NCI-H446 (cell line): ENCODE measurements at regions not wholly inside any gene's neighbourhood (a gene's known extent, or its start where the extent isn't known, plus 50 kb on each side); places are given as distances from the start of the nearest gene placed in this dataset.

Source experiments
- DNase-seq, 2 experiments: peaks; one replicate each; lab custom pipeline; 2025; lab: John Stamatoyannopoulos, UW

DNA sequence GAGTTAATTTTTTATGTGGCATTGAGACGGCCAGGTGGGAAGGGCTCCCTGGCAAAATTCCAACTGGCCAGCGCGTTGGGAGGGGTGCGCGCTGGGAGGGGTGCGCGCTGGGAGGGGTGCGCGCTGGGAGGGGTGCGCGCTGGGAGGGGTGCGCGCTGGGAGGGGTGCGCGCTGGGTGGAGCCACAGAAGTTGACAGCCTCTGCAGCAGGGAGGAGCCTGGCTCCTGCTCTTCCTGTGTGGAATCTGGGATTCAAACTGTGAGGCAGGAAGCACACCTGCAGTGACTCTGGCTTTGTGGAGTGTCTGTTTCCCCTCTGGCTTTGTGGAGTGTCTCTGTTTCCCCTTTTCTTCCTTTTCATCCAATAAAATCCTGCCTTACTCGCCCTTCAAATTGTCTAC lies 147.9 kb upstream of the CBLN2 start:
- no peak for DNase-seq

DNA sequence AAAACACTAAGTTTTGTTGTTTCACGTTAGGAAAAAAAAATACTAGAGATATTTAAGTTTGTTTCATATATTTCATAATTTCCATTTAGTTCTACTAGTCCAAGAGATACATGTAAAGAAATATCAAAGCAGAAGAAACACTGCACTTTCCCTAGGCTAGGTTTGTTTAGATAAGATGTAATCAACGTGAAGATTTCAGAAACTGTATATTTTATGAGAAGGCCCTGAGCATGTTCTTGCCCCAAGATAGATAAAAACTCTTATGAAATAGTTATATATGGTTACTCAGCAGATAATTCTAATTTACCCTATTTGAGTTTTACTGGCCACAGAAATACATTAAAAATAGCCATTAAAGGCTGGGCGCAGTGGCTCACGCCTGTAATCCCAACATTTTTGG lies 143.6 kb upstream of the CBLN2 start:
- DNase-seq: no peak

DNA sequence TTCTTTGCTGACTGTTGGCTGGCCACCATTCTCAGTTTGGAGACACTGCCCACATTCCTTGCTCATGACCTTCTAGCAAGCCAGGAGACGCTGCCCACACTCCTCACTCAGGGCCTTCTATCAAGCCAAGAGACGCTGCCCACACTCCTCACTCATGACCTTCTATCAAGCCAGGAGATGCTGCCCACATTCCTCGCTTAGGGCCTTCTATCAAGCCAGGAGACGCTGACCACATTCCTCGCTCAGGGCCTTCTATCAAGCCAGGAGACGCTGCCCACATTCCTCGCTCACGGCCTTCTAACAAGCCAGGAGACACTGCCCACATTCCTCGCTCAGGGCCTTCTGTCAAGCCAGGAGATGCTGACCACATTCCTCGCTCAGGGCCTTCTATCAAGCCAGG lies 131.3 kb upstream of the CBLN2 start:
- no peak for DNase-seq

DNA sequence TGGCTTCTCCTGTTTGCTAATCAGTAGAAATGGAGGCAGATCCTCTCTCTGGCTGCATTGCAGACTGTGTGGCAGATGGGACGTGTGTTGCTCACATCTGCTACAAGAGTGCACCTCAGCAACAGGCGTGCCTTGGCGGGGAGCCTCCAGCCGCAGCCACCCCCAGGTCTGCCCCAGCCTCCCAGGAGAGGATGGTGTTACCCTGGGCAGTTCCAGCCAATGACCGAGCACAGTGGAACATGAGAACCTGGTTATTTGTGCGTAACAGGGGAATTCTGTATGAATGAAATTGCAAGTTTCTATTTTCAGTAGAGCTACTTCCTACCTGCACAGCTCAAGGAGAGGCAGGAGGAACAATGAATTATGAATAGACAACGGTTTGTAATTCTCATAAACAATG lies 130.6 kb upstream of the CBLN2 start:
- no peak for DNase-seq

DNA sequence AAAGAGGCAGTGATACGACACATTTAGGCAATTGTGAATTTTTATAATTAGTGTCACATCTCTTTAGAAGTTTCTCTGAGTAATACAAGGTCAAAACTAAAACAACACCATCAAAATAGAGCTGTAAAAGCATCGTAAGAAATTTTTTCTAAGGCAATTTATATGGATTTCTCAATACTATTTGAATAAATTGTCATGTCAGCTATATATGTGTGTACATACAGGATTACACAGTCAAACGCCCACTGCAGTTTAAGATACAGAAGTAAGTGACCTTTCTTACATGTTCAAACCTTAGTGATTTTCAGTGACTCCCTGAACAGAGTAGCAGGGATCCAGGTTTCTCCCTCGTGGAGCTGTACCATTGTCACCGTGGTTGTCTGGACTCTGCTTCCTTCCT lies 129.1 kb upstream of the CBLN2 start:
- DNase-seq: no peak

DNA sequence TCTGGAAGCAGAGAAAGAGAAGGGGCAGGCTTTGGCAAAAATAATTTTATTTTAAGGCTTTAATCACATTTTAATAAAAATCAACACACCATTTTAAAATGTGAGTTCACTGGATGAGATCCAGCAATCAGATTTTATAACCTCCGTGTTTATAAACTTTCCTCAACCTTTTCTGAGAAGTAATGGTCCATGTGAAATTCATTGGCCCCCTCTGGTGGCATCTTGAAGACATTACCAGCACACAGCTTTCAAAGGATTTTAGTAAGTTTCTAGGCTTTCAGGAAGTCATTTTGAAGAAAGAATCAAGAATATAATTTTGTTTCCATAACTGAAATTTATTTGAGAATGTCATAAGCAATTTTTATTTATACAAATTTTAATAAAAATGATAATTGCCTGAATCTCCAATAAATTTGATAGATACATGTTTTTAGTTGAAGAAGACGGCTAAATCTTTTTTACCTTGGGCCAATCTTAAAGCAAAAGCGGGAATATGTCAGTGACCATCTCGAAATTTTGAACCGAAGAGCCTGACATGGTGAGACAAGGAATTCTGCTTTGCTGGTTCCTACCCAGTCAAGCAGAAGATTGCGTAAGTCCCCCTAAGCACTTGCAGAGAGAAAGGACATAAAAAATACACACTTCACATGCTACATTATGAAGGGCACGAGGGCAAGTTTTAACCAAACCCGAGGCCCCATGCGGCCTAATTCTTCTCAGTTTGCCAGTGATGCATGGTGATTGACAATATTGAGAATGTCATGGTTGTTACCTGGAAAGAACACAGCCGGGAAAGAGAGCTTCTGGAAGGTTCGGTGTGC lies 128.4 kb upstream of the CBLN2 start:
- DNase-seq: peak in 1 of 2 experiments; percentile 49

DNA sequence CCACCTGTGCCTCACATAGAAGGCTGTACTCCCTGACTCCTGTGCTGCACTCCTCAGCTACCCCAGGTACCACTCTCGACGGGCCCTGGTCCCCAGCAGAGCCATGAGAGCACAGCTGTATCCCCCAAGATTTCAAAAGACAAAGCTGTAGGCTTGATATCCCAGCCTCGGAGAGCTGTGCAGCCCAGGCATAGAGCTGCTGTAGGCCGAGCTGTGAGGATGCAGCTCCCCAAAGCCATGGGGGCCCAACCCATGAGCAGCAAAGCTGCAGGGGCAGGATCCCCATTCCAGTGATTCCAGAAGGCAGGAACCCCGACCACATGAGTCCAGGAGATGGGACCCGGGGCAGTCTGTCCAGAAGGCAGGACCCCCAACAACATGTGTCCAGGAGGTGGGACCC lies 123.8 kb upstream of the CBLN2 start:
- DNase-seq: no peak

DNA sequence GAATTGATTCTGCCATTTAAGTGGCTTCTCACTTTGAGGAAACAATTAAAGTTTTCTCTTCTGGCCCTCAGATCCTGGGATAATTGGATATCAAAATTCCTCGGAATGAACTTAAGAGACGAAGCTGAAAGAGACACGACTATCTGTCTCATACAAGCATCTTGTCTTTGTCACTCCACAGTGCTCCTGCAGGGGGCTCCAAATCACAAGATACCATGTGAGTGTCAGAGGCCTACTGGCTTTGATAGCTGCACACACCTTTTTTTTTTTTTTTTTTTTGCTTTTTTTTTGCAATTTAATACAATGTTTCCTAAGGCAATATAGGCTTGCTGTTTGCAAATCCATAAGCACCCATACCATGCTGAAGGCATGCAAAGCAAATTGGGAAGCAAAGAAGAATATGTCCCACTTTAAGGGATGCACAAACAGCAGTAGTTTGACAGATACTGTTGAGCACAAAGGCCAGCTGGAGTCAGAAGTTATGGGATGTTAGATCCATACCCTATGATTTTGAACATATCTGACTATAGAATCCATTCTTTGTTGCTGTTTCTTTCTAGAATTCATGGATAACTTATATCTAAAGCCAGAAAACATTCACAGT lies 109.0 kb upstream of the CBLN2 start:
- peak in 1 of 2 experiments; percentile 61 for DNase-seq

DNA sequence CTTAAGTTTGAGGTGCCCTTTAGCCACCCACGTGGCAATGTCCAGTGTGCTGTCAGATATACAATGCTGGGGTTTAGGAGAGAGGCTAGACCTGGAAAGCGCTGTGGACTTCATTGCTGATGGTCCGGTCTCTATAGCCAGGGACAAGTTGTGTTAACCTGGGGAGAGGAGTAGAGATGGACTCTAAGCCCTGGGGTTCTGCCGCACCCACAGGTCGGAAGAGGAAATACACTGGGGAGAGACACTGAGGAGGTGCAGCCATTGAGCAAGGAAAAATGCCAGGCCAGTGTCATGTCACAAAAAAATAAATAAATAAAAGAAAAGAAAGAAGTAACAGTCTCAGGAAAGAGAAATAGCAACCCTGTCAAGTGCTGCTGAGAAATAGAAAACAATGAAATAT lies 106.9 kb upstream of the CBLN2 start:
- DNase-seq: no peak

DNA sequence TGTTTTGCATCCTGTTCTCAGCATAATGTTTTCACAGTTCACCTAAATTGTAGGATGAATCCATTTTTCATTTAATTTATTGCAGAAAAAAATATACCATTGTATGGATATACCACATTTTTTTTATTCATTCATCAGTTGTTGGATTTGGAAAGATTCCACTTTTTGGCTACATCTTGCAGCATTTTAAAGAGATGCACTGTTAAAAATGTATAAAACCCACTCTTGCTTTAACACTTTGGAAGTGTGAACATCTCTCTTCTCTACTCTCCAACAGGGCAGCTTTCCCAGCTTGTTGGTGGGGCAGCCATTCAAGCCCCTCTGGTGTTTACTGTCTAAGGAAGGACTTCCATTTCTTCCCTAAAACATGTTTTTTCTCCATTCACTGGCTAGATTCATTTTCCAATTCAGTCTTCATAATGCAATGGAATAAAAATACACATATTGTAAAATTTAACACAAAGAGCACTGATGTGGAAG lies 104.4 kb upstream of the CBLN2 start:
- no peak for DNase-seq

DNA sequence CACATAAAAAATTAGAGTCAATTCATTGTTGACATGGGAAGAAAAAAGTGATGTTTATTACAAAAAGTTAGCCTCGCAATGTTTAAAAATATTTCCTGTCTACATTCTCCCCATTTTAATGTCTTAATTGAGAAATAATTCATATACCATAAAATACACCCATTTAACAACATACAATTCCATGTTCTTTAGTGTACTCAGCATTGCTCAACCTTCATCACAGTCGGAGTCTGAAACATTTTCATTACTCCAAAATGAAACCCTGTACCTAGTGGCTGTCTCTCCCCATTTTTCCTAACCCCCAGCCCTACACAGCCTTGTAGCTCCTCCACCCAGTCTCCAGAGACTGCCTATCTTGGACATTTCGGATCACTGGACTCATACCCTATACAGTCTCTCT lies 103.9 kb upstream of the CBLN2 start:
- DNase-seq: no peak

DNA sequence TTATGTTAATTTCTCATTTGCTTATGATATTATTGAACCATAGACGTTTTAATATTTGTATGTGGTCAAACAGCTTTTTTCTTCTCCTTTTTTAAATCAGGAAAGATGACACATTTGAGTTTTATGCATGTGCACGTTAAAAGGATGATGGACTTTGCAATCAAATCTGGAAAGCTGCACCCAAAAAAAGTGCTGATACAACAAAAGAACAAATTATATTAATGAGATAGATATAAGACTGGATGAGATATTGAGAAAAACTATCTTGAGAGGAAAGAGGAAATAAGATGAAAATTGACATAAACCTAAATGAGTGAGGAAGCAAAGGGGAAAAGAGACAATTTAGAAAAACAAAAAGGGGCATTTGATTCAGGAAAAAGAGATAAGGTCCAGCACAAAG lies 96.4 kb upstream of the CBLN2 start:
- no peak for DNase-seq

DNA sequence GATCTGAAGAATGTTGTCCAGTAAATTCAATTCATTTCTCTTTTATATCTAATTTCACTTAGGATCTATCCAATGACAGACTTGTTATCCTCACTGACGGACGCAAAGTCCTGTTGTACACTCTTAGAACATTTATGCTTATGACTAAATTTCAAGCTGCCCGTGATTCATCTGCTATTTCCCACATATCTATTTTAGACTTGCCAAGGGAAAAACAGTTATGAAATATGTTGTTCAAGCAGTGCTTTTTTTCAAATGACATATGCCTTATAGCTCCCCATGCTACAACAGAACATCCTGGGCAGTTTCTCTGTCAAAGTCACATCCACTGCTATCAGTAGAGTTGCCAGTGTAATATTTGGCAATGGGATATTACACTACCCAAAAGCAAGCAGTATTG lies 94.2 kb upstream of the CBLN2 start:
- no peak for DNase-seq

DNA sequence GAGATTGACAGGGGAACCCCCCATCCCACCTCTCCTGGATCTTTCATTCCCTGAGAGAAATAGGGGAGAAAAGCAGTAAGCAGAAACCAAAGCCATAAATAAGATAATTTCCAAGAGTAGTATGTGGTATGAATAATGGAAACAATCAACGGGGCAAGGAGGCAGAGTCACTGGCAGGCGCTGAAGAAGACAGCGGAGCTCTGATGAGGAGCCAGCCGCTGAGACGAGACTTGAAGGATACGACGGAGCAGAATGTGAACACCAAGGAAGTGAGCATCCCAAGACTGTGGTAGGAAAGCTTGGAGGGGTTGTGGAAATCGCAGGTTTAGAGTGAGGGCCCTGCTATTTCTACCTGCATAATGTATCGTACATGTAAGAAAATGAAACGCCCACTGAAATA lies 93.6 kb upstream of the CBLN2 start:
- no peak for DNase-seq

DNA sequence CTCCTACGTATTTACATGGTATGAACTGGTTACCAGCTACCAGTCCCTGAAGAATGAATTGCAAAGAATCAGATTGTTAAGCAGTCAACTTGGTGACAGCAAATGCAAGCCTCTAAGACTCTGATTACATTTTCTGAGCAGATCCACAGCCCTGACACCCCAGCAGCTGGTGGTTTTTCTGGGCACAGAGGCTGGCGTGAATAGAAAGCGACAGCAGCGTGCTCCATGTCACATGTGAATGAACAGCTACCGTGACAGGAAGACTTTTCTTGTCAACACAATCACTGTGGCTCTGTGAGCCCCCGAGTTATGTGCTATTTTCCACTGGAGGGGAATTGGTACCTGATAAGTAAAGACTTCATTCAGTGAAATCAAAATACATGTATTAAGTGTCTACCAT lies 93.2 kb upstream of the CBLN2 start:
- no peak for DNase-seq

DNA sequence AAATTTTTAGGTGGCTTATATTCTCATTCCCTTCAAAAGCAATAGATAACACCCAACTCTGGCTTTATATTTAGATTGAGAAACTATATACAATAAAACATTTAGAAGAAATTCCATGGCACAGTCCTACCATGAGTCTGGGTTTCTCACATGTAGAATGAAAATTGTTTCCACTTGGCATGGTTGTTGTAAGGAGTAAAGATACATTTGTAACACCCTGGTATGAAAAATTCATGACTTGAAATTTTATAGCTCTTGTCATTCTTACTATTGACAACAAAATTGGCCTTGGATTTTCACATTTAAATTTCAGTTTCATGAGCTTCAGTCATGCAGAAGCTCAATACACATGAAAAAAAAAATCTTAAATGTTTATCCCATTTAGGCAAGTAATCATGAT lies 92.5 kb upstream of the CBLN2 start:
- DNase-seq: no peak

DNA sequence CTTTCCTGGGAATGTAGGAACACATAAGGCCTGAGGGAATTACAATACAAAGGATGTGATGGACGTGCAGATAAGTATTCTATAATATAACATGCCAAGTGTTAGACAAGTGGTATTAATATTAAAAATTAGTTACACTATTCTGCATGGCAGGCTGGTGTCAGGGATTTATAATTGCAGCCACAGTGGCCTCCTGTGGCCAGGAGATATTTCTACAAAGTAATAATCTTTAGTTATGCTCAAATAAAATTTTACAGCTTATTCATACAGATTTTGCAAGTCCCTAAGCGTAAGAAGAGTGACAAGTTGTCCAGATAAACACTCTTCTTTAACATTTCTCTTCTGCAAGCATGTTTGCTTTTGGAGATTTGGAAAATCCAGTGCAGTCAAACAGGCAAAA lies 90.4 kb upstream of the CBLN2 start:
- no peak for DNase-seq

DNA sequence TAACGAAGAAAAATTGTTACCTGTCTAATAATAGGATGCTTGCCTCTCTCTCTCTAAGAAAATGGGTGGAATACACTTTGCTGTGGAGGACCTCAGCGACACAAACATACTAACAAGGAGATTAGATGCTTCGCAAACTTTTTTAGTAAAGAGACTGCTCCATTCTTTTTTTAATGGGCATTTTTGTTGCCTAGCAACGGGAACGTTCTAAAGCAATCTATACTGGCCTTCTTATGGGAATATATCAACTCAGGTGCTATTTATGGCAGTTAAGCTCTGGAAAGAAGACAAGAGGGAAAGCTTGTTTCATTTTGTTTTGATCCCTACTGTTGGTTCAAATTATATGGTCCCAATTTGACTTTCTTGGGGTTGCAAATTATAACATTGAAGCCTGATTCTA lies 86.8 kb upstream of the CBLN2 start:
- no peak for DNase-seq

DNA sequence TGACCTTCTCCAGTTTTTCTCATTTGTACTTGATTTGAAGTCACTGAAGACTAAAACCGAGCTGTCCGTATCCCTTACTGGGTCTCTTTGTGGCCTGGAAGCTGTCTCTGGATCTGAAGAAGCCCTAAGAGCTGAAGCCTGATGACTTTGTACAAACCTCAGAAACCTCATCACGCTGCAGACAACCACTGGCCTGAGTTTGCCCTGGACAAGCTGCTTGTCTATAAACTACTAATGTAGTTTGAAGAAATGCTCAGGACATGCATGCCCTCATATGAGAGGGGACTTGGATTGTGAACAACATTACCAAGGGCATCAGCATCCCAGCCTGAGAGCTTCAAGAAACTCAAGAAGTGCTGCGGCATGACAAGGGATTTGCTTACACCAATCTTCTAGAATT lies 79.3 kb upstream of the CBLN2 start:
- no peak for DNase-seq

DNA sequence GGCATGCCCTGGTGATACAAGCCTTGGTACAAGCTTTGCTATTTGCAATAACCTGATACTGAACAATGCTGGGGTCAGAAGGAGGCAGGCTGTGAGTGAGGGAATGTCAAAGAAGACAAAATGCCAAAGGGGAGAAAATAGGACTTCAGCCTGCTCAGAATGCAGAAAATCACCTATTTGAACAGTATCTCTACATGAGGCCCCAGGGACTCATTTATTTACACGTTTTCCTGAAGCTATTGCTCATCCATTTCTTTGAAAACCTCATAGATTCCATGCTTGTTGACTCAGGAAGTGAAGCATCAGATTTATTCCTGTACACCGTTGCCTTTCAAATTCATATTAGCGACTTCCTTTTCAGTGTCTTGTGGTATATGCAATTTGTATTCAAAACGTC lies 69.4 kb upstream of the CBLN2 start:
- no peak for DNase-seq

DNA sequence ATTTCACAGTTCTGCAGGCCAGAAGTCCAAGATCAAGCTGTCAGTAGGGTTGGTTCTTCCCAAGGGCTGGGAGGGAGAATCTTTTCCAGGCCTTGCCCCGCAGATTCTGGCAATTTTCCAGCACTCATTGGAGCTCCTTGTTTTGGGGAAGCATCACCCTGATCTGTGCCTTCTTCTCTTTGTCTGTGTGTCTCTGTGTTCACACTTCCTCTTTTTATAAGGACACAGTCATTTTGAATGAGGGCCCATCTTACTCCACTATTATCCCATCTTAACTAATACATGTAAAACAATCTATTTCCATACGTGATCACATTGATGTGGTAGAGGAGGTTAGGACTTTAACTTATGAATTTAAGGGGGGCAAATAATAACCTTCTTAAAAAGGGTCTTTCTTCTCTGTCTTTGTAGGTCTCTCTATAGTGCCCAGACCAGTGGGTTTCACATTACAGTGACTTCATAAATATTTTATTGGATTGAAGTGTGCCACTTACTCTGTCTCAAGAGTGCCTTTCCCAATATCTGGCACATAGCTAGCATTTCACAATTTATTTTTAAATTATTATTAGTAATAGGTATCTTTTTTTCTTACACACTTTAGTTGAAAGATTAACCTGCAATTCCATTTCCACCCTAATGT lies 68.9 kb upstream of the CBLN2 start:
- no peak for DNase-seq

DNA sequence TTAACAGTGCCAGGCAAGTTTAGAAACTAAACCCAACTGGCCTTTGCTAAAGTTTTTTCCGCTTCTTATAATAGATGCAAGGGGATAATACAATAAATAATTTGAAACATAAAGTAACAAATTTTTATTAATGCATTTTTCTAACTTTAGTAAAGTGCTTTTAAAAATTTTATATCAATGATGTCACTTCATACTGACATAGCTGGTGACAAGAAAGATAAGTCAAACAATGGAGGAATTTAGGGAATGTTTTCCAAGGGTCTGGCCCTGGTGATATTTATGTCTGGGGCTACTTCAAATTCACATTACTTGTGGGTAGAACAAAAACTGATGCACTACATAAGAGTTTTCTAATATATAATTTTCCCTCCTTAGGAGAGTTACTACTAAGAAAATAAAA lies 61.2 kb upstream of the CBLN2 start:
- no peak for DNase-seq

DNA sequence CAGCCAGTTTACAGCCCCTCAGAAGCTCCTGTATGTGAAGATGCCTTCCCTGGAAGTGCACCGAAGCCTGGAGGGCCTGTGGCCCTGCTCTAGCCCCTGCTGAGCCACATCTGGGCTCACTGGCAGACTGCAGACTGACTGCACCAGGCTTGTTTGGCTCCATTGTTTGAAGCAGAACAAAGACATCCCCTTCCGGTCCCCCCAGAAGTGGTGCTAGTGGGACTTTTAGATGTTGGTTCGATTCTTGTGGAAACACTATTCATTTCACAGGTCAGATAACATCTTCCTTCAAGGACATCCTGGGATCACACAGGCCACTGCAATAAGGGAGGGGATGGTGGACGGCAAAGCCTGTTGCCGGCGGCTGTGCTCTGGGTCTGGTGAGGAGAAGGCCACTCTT lies 57.8 kb upstream of the CBLN2 start:
- no peak for DNase-seq
